GM12865 (cell line): ENCODE measurements at regions not wholly inside any gene's neighbourhood (a gene's known extent, or its start where the extent isn't known, plus 50 kb on each side); places are given as distances from the start of the nearest gene placed in this dataset.

Source experiments
- DNase-seq: peaks from one replicate; pipeline ENCODE4 v3.0.0; 2010; ENCODE audit warnings: low read depth
- H3K4me3 ChIP-seq: 2 replicates; pipeline ENCODE4 v1.5.1; 2011; ENCODE audit warnings: mild to moderate bottlenecking, low read depth, low read length, control low read depth
- CTCF ChIP-seq: IDR thresholded peaks from 2 replicates; pipeline ENCODE4 v1.5.1; 2011; ENCODE audit warnings: low read length, control low read depth, low read depth, inconsistent platforms; ENCODE audit not compliant: insufficient read depth; ENCODE audit errors: missing control alignments

GRCh38 chr20:60272790-60273189 is 314.6 kb downstream of the CDH26 start:
- no peak for TF ChIP-seq CTCF
- no peak overlapping the region for H3K4me3 ChIP-seq
- DNase-seq: no peak

GRCh38 chr20:60274717-60275116 is 316.5 kb downstream of the CDH26 start:
- no peak for DNase-seq
- TF ChIP-seq CTCF: no peak
- no peak overlapping the region for H3K4me3 ChIP-seq

- DNase-seq: no peak
- TF ChIP-seq CTCF: no peak
- no peak overlapping the region for H3K4me3 ChIP-seq
These were observed 323.1 kb downstream of the CDH26 start for GRCh38 chr20:60281295-60281694.

GRCh38 chr20:60283281-60283680 is 325.1 kb downstream of the CDH26 start:
- H3K4me3 ChIP-seq: no peak overlapping the region
- no peak for TF ChIP-seq CTCF
- DNase-seq: no peak

- no peak for DNase-seq
- no peak overlapping the region for H3K4me3 ChIP-seq
- TF ChIP-seq CTCF: no peak
These were observed 328.5 kb downstream of the CDH26 start for GRCh38 chr20:60286764-60287163.

GRCh38 chr20:60288945-60289344 is 330.7 kb downstream of the CDH26 start:
- no peak for TF ChIP-seq CTCF
- DNase-seq: no peak
- no peak overlapping the region for H3K4me3 ChIP-seq

- DNase-seq: no peak
- H3K4me3 ChIP-seq: no peak overlapping the region
- no peak for TF ChIP-seq CTCF
These were observed 333.8 kb downstream of the CDH26 start for GRCh38 chr20:60292001-60292520.
